SU-DHL-6 (cell line): ENCODE measurements at regions not wholly inside any gene's neighbourhood (a gene's known extent, or its start where the extent isn't known, plus 50 kb on each side); places are given as distances from the start of the nearest gene placed in this dataset.

ENCODE experiments used
- H2AFZ ChIP-seq: fragments of 200-600 bp; sonication (generic); 2 replicates; pipeline ENCODE4 v1.6.1; 2014; ENCODE audit warnings: low read depth, mild to moderate bottlenecking, moderate library complexity, mixed read lengths, antibody characterized with exemption, low read length; ENCODE audit not compliant: severe bottlenecking
- H3F3A ChIP-seq: fragments of 200-600 bp; shearing (Covaris generic); 2 replicates; pipeline ENCODE4 v1.6.0; 2016; ENCODE audit warnings: antibody characterized with exemption, mild to moderate bottlenecking; ENCODE audit not compliant: insufficient read depth
- H3K27ac ChIP-seq: fragments of 200-600 bp; sonication (generic); 2 replicates; pipeline ENCODE4 v1.5.1; 2016; ENCODE audit warnings: low read depth, mild to moderate bottlenecking, low read length, moderate library complexity, mixed read lengths
- H3K27me3 ChIP-seq: fragments of 200-600 bp; sonication (generic), shearing (Covaris generic); 2 replicates; pipeline ENCODE4 v1.6.0; 2014; ENCODE audit warnings: mild to moderate bottlenecking, low read length
- H3K36me3 ChIP-seq: fragments of 200-600 bp; sonication (generic); 2 replicates; pipeline ENCODE4 v1.6.1; 2014; ENCODE audit warnings: mild to moderate bottlenecking, low read length, mixed read lengths
- H3K4me2 ChIP-seq: fragments of 300-600, 200-600 bp; shearing (Covaris generic), sonication (generic); 2 replicates; pipeline ENCODE4 v1.6.0; 2014; ENCODE audit warnings: low read length, low read depth, mild to moderate bottlenecking; ENCODE audit not compliant: poor library complexity, severe bottlenecking
- H3K4me3 ChIP-seq: fragments of 200-600 bp; sonication (generic); 2 replicates; pipeline ENCODE4 v1.5.1; 2014; ENCODE audit warnings: antibody characterized with exemption, low read length, mild to moderate bottlenecking, mixed read lengths; ENCODE audit not compliant: insufficient read depth, poor library complexity, severe bottlenecking
- H3K79me2 ChIP-seq: fragments of 200-600 bp; sonication (generic); 2 replicates; pipeline ENCODE4 v1.6.1; 2014; ENCODE audit warnings: mild to moderate bottlenecking, low read length, moderate library complexity; ENCODE audit not compliant: insufficient read depth
- H3K9ac ChIP-seq: fragments of 200-600 bp; sonication (generic); 2 replicates; pipeline ENCODE4 v1.7.0; 2014; ENCODE audit warnings: mild to moderate bottlenecking, low read length
- H3K9me2 ChIP-seq: fragments of 200-600 bp; sonication (generic); replicated peaks from 2 replicates; pipeline ENCODE4 v1.6.1; 2014; ENCODE audit warnings: low read length; ENCODE audit not compliant: insufficient read depth
- H3K9me3 ChIP-seq: fragments of 200-600 bp; sonication (generic); 2 replicates; pipeline ENCODE4 v1.6.1; 2014; ENCODE audit warnings: low read length, mixed read lengths; ENCODE audit not compliant: insufficient read depth
- H4K20me1 ChIP-seq: fragments of 200-600 bp; sonication (generic); 2 replicates; pipeline ENCODE4 v1.6.1; 2014; ENCODE audit warnings: low read depth, mild to moderate bottlenecking, antibody characterized with exemption, low read length, moderate library complexity, mixed read lengths
- CTCF ChIP-seq: fragments of 200-600 bp; sonication (generic); IDR thresholded peaks from one replicate; pipeline ENCODE4 v1.5.1; 2017; ENCODE audit warnings: antibody characterized with exemption, mild to moderate bottlenecking, low read length, moderate library complexity; ENCODE audit not compliant: insufficient read depth, poor library complexity, severe bottlenecking
- EZH2phosphoT487 ChIP-seq: fragments of 200-600 bp; sonication (generic), shearing (Covaris generic); conservative IDR thresholded peaks from 2 replicates; pipeline ENCODE4 v1.6.1; 2018; ENCODE audit warnings: mild to moderate bottlenecking, antibody characterized with exemption, low read length, moderate library complexity, mixed read lengths

- H3K9me3 ChIP-seq, result no peaks in the 10 kb centered on the region
- H2AFZ ChIP-seq, result no peak overlapping the region
- H3K27me3 ChIP-seq, result no peaks in the 10 kb centered on the region
- H3F3A ChIP-seq, result no peaks in the 10 kb centered on the region
- no peak for TF ChIP-seq CTCF
- no peak overlapping the region for H3K4me2 ChIP-seq
- H3K36me3 ChIP-seq, result no peaks in the 10 kb centered on the region
- no peak overlapping the region for H3K4me3 ChIP-seq
- no peaks in the 10 kb centered on the region for H4K20me1 ChIP-seq
- no peak overlapping the region for H3K9ac ChIP-seq
- H3K27ac ChIP-seq, result no peak overlapping the region
- no peaks in the 10 kb centered on the region for H3K79me2 ChIP-seq
- no peaks in the 10 kb centered on the region for H3K9me2 ChIP-seq
Observed at GRCh38 chr3:139199421-139200010, 144.3 kb upstream of the MRPS22 start.

DNA sequence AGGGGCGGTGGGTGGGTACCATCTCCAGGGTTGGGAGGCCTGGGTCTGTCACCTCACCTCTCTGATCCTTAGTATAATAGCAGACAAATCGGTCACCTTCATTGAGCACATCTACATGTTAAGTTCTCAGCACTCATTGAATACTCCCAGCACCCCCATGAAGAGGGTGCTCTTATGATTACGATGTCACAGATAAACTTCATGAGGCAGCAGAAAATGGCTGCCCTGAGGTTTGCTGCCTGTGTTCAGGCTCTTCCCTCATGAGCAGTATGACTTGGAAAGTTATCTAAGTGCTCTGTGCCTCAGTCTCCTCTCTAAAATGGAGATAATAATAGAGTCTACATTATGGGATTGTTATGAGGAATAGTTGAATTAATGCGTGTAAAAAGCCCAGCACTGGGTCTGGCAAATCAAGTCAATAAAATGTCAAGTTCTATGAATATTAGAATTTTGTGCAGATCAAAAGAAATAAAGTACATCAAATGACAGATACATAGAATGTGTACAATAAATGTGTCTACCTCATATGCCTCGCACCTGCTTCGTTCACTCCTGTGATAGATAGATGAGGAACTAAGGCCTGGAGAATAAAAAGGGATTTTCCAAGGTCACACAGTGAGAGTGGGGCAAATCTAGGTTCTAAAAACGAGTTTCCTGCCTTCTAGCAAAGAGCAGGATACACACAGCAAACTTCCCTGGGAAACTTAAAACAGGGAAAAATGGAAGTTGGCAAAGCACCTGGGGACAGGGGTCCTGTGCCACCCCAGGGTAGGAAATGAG lies 142.2 kb upstream of the MRPS22 start:
- TF ChIP-seq EZH2phosphoT487, result no peak
- no peak for TF ChIP-seq CTCF
- Histone ChIP-seq H3K9ac (no peak overlapping the region), H3K4me2 (no peak overlapping the region), H3F3A (no peaks in the 10 kb centered on the region), H3K79me2 (no peaks in the 10 kb centered on the region), H3K27ac (no peak overlapping the region), H3K9me3 (no peaks in the 10 kb centered on the region), H3K36me3 (no peaks in the 10 kb centered on the region), H3K27me3 (no peaks in the 10 kb centered on the region), H2AFZ (no peak overlapping the region), H3K4me3 (no peak overlapping the region), H3K9me2 (no peaks in the 10 kb centered on the region), H4K20me1 (no peaks in the 10 kb centered on the region)

DNA sequence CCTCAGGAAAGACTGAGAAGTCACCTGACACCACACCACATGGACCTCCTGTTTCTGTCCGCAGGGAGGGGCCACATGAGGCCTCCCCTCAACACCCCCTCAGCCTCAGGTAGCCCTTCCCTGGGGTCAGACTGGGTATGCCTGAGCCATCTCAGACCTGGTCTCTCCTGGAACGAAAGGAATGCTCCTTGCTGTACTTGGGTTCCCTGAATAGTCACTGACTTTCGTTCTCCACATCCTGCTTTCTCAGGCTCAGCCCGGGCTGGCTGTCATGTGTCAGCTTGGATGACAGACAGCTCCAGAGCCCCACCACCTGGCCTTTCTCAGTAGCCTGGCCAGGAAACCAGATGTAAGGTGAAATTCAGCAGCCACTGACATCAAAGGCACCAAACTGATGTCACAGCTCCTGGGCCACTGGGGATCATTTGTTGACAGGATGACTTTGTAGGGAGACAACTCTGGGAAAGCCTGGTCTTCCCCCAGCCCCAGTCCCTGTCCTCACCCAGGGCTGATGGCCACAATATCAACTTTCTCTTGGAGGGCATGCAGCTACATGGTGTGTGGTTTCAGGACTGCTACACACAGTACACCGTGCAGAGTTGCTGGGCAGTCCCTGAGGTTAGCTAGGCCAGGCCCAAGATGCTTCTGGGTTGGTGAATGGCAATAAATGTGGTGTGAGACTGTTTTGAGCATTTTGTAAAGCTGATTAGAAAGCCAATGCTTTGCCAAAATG lies 141.4 kb upstream of the MRPS22 start:
- Histone ChIP-seq H2AFZ (no peak overlapping the region), H3K27ac (no peak overlapping the region), H3K79me2 (no peaks in the 10 kb centered on the region), H3K9me2 (no peaks in the 10 kb centered on the region), H3K9me3 (no peaks in the 10 kb centered on the region), H4K20me1 (no peaks in the 10 kb centered on the region), H3K27me3 (no peaks in the 10 kb centered on the region), H3K4me2 (no peak overlapping the region), H3F3A (no peaks in the 10 kb centered on the region), H3K36me3 (no peaks in the 10 kb centered on the region), H3K4me3 (no peak overlapping the region), H3K9ac (no peak overlapping the region)
- TF ChIP-seq CTCF (no peak), EZH2phosphoT487 (no peak)
